ENCODE measurements at regions not wholly inside any gene's neighbourhood (a gene's known extent, or its start where the extent isn't known, plus 50 kb on each side); places are given as distances from the start of the nearest gene placed in this dataset.

DNA sequence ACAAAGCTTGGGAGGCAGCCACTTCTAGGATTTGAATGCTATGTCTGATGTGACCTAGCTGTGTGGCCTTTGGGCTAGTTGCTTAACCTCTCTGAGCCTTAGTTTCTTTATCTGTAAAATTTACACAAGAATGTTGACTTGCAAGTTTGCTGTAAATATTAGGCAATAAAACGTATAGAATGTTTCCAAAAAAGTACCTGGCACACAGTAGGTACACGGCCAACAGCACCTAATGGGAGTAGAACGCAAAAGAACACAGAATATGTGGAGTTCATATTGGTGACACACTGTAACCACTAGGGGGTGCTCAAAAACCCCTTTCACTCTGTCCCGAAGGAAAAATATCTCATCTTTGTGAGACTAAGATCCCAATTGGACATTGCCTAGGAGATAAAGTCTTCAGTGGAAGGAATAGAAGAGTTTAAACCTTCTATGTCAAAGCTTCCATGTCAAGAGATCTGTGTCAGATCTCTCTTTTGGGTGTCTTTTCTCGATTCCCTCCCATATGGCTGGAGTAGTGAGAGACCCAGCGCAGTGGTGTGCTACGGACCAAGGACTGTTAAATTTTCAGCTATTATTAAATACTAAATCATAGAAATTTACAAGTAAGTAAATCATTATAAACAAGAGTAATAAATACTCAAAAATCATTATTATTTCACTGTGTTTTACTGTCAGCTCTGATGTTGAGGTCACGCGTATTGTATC is 145.4 kb upstream of the RAD23B start:
- Mint-ChIP-seq H3K9me3 (no peaks in the 10 kb centered on the region), H3K27ac (no peak overlapping the region), H3K4me1 (ENCODE audit: low read depth) (peaks cover 5% of the 10 kb centered on the region), H3K27me3 (peaks cover 20% of the 10 kb centered on the region), H3K4me3 (no peak overlapping the region), H3K36me3 (ENCODE audit: low read depth) (no peaks in the 10 kb centered on the region)
- intact Hi-C loops (cut with micrococcal nuclease): no loop called here

DNA sequence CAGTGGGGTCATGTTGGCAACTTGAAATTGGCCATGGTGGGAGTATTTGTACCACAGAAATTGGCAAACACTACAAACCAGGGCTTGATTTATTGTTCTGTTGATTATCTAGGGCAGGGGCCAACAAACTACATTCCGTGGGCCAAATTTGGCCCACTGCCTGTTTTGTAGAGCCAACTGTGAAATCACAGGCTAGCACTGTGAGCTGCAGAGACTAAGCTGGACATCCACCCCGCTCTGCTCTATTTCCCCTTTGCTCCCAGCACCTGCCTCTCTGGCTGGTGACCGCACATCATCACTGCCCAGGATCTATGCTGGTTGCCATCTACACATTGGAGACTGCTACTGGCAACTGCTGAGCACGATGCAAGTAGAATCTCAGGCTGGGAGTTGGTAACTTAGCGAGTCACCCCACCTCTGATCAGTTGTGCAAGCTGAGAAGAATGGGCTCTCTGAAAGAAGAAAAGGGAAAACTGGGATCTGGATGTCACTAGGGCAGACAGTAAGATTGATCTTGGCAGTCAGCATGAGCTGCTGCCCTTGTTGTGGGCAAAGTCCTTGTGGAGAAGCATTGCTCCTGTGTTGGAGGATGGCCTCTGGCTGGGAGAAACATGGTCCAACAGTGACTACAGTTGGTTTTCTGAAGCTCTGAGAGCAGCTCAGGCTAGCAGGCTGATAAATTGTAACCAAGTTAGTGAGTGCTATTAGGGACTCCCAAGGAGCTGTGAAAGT is 144.7 kb upstream of the RAD23B start:
- Mint-ChIP-seq H3K27ac (no peak overlapping the region), H3K27me3 (peaks cover 20% of the 10 kb centered on the region), H3K36me3 (ENCODE audit: low read depth) (no peaks in the 10 kb centered on the region), H3K4me3 (no peak overlapping the region), H3K9me3 (no peaks in the 10 kb centered on the region), H3K4me1 (ENCODE audit: low read depth) (peaks cover 5% of the 10 kb centered on the region)
- intact Hi-C loops (cut with micrococcal nuclease): no loop called here

DNA sequence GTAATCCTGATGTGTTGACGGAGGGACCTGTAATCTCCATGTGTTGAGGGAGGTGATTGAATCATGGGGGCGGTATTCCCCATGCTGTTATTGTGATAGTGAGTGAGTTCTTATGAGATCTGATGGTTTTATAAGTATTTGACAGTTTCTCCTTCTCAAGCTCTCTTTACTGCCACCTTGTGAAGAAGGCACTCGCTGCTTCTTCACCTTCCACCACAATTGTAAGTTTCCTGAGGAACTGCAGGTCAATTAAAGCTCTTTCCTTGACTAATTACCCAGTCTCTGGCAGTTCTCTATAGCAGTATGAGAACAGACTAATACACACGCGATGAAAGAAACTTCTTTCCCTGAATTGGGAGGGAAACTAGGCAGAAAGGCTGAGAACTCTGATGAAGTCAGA is 141.1 kb upstream of the RAD23B start:
- Mint-ChIP-seq H3K4me1 (ENCODE audit: low read depth) (peaks cover 5% of the 10 kb centered on the region), H3K9me3 (no peaks in the 10 kb centered on the region), H3K27ac (no peak overlapping the region), H3K36me3 (ENCODE audit: low read depth) (no peaks in the 10 kb centered on the region), H3K27me3 (peaks cover 19% of the 10 kb centered on the region), H3K4me3 (no peak overlapping the region)
- intact Hi-C loops (cut with micrococcal nuclease): no loop called here

DNA sequence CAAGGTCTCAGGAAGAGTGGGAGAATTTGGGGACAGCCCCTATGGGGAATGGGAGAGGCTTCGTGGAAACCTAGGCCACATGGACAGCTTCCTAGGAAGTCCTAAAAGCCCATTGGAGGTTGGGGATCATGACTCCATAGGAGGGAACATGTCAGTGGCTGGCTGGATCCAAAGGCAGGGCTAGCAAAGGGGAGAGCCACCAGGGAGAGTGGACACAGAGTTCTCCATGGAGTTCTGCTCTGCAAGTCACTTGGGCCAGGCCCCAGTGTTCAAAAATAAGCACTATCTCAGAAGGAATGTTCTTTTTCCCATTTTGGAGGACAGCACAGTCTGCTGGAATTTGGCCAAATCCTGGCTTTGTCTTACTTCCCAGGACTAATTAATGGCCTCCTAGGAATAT is 140.6 kb upstream of the RAD23B start:
- peaks cover 5% of the 10 kb centered on the region for H3K4me1 Mint-ChIP-seq (ENCODE audit: low read depth)
- no peaks in the 10 kb centered on the region for H3K36me3 Mint-ChIP-seq (ENCODE audit: low read depth)
- intact Hi-C loops (cut with micrococcal nuclease): no loop called here
- no peak overlapping the region for H3K27ac Mint-ChIP-seq
- H3K27me3 Mint-ChIP-seq: peaks cover 19% of the 10 kb centered on the region
- no peaks in the 10 kb centered on the region for H3K9me3 Mint-ChIP-seq
- H3K4me3 Mint-ChIP-seq: no peak overlapping the region

DNA sequence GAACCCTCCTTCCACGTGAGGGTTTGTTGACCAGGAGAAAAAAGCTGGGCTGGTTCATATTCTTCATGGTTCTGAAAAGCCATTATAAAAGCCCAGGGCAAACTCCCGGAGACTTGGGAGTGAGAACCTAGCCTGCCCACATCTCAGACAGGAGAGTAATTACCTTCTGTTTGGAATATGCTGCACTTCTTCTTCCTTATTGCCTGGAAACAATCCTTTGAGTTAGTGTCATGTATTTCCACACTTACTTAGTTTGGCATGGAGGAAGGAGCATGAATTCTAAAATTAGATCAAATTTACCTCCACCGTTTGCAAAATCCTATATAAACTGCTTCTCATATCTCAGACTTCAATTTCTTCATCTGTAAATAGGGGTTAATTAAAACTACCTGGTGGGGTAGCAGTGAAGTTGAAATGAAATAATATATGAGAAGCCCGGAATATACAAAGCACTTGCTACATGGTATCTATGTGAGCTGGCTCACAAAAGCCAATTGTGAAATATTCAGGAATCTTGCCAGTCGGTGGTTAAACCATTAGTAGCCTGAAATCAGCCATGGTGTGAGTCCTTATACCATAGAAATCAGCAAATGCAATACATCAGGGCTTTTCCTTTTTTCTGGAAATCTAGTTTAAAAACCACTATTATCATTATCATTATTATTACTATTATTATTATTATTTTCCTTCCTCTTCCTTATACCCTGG is 140.0 kb upstream of the RAD23B start:
- no peaks in the 10 kb centered on the region for H3K36me3 Mint-ChIP-seq (ENCODE audit: low read depth)
- H3K27me3 Mint-ChIP-seq: peaks cover 19% of the 10 kb centered on the region
- no peaks in the 10 kb centered on the region for H3K9me3 Mint-ChIP-seq
- intact Hi-C loops (cut with micrococcal nuclease): no loop called here
- no peak overlapping the region for H3K27ac Mint-ChIP-seq
- H3K4me3 Mint-ChIP-seq: no peak overlapping the region
- peaks cover 5% of the 10 kb centered on the region for H3K4me1 Mint-ChIP-seq (ENCODE audit: low read depth)

DNA sequence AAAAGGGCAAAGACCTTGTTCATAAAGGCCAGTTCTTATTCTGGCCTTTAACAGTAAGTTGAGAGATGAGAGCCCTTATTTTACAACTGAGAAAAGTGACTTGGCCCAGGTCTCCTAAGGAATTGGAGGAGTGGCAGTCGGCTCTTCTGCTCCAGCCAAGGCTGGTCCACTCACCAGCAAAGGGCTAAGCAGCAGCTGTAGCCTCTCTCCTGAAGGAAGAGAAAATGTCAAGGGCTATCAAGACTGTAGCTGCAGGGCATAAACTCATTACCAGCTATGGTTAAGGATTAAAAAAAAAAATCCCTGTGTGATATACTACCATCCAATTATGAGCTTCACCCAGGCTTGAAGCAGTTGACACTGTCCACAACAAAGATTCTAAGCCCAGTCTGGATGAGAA is 138.6 kb upstream of the RAD23B start:
- intact Hi-C loops (cut with micrococcal nuclease): no loop called here
- no peak overlapping the region for H3K27ac Mint-ChIP-seq

DNA sequence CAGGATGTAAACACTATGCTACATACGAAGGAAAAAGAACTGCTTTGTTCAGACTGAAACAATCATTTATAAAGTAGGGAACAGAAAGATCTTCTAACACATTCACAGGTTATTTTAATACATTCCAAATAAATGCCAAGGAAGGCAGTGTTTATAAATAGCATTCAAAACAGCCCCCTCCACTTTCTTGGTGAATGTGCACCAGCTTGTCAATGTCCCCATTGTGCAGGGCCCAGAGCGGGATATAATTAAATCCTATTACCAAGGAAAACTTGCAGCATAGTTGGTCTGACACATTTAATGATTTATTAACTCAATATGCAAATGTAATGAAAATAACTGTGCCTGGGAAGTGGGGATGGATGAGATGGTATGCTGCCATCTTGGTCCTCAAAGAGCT is 135.9 kb upstream of the RAD23B start:
- H3K27ac Mint-ChIP-seq: no peak overlapping the region
- peaks cover 5% of the 10 kb centered on the region for H3K27me3 Mint-ChIP-seq
- H3K36me3 Mint-ChIP-seq (ENCODE audit: low read depth): no peaks in the 10 kb centered on the region
- intact Hi-C loops (cut with micrococcal nuclease): no loop called here
- H3K4me1 Mint-ChIP-seq (ENCODE audit: low read depth): peaks cover 3% of the 10 kb centered on the region
- no peak overlapping the region for H3K4me3 Mint-ChIP-seq
- H3K9me3 Mint-ChIP-seq: no peaks in the 10 kb centered on the region

More for the DNA sequence above, 138.6 kb upstream of the RAD23B start:
- Mint-ChIP-seq H3K9me3 (no peaks in the 10 kb centered on the region), H3K27me3 (peaks cover 12% of the 10 kb centered on the region), H3K36me3 (ENCODE audit: low read depth) (no peaks in the 10 kb centered on the region), H3K4me1 (ENCODE audit: low read depth) (peaks cover 5% of the 10 kb centered on the region), H3K4me3 (no peak overlapping the region)

DNA sequence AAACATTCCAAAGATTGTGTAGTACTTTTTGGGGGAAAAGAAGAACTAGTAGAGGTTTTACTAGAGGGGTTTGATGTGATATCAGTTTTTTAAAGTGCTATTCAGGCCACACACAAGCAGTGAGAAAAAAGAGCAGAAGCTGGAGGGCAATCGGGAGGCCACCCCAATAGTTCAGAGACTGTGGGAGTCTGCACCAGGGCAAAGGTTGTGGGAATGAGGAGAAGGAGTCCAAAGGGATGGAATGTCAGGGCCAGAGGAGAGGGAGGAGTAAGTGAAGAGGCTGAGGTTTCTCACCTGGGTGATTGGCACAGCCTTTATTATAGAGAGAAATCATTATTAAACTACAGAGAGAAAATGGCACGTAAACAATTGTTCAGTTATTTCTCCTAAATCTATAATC is 134.9 kb upstream of the RAD23B start:
- intact Hi-C loops (cut with micrococcal nuclease): no loop called here
- Mint-ChIP-seq H3K4me3 (no peak overlapping the region), H3K4me1 (ENCODE audit: low read depth) (no peaks in the 10 kb centered on the region), H3K27me3 (peaks cover 3% of the 10 kb centered on the region), H3K9me3 (no peaks in the 10 kb centered on the region), H3K27ac (no peak overlapping the region), H3K36me3 (ENCODE audit: low read depth) (no peaks in the 10 kb centered on the region)

DNA sequence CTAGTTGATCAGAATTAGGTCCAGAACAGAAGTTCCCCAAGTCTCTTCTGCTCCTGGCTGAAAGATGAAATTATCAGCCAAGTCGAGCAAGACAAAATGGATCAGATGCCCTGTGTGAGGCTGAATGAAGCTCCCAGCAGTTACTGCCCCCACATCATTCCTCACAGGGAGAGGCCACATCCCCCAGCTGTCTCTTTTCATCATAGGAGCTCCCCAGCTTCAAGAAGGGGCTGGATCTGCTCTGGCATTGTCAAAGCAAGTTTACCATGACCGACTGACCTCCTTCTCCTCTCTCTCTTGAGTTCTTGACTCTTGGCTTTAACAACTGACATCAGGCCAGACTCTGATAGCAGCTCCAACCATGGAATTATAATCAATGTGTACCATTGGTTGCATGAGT is 133.3 kb upstream of the RAD23B start:
- Mint-ChIP-seq H3K36me3 (ENCODE audit: low read depth) (no peaks in the 10 kb centered on the region), H3K4me1 (ENCODE audit: low read depth) (no peaks in the 10 kb centered on the region), H3K27ac (no peak overlapping the region), H3K27me3 (peaks cover 3% of the 10 kb centered on the region), H3K4me3 (no peak overlapping the region), H3K9me3 (no peaks in the 10 kb centered on the region)
- intact Hi-C loops (cut with micrococcal nuclease): no loop called here

DNA sequence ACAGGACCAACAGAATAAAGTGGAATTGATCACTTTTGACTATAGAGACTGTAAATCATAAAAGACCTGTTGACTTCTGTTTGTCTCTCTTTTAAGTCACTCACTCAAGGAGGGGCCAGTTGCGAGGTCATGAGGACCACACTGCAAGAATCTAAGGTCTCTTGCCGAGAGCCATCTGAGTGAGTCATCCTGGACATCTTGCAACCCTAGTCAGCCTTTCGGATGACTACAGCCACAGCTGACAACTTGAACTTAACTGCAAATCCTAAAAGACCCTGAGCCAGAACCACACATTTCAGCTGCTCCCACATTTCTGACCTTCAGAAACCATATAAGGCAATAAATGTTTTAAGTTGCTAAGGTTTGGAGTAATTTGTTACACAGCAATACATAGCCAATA is 129.7 kb upstream of the RAD23B start:
- H3K27ac Mint-ChIP-seq: no peak overlapping the region
- intact Hi-C loops (cut with micrococcal nuclease): no loop called here
- no peaks in the 10 kb centered on the region for H3K36me3 Mint-ChIP-seq (ENCODE audit: low read depth)
- no peaks in the 10 kb centered on the region for H3K4me1 Mint-ChIP-seq (ENCODE audit: low read depth)
- H3K27me3 Mint-ChIP-seq: peaks cover 6% of the 10 kb centered on the region
- no peaks in the 10 kb centered on the region for H3K9me3 Mint-ChIP-seq
- no peak overlapping the region for H3K4me3 Mint-ChIP-seq

DNA sequence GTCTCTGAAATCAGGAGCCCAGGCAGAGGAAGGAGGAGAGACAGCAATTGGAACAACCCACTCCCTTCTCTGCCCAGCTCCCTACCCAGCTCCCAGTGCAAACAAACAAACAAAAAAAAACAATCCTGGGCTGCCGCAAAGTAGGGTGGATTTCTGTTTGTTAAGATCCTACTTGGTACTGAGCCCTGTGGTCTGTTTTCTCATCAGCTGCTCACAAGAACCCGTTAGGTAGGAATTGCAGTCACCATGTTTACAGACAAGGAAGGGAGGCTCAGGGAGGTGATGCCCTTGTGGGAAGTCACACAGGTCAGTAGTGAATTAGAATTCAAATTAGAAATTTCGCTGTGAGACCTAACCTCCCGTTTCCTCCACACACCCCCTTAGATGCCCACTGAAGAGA is 128.8 kb upstream of the RAD23B start:
- H3K4me1 Mint-ChIP-seq (ENCODE audit: low read depth): no peaks in the 10 kb centered on the region
- peaks cover 8% of the 10 kb centered on the region for H3K27me3 Mint-ChIP-seq
- no peaks in the 10 kb centered on the region for H3K36me3 Mint-ChIP-seq (ENCODE audit: low read depth)
- no peak overlapping the region for H3K27ac Mint-ChIP-seq
- no peak overlapping the region for H3K4me3 Mint-ChIP-seq
- H3K9me3 Mint-ChIP-seq: no peaks in the 10 kb centered on the region
- intact Hi-C loops (cut with micrococcal nuclease): no loop called here

DNA sequence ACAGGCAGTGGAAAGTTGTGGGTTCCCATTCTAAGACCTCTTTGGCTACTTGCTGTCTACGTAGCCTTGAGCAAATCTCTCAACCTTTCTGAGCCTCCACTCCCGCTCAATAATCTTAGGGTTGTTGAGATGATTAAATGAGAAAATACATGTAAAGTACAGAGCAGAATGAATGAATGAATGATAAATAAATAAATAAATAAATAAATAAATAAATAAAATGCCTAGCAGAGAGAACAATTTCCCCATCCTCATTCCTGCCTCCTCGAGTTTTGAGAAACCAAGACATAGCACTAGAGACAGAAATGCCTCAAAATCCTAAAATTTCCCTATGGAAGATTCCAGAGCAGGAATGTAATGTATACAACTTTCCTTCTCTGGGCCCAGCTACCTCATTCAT is 128.3 kb upstream of the RAD23B start:
- Mint-ChIP-seq H3K4me3 (no peak overlapping the region), H3K27me3 (peaks cover 8% of the 10 kb centered on the region), H3K36me3 (ENCODE audit: low read depth) (no peaks in the 10 kb centered on the region), H3K27ac (no peak overlapping the region), H3K9me3 (no peaks in the 10 kb centered on the region), H3K4me1 (ENCODE audit: low read depth) (no peaks in the 10 kb centered on the region)
- intact Hi-C loops (cut with micrococcal nuclease): no loop called here

DNA sequence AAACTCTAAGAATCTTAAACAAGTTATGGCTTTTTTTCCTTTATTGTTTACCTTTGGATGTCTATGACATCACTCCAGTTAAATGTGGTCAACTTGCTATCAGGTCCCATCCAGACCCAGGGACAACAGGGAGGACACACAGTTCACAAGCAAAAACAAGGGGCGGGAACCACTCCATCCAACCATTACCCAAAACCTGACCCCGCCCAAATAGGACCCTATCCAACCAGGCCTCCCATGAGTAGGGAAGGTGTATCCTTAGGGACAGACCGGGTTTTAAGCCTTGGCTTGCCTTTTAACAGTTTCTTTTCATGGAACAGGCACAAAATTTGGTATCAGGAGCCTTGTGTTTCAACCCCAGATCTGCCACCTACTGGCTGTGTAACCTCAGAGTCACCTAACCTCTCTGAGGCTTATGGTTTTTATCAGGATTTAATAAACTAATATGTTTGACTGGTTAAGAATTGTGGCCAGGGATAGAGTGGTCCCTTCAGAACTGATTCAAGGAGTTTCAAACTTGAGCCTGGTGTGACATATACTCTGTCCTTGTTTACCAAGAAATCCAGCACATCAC is 127.7 kb upstream of the RAD23B start:
- H3K27ac Mint-ChIP-seq: no peak overlapping the region
- H3K36me3 Mint-ChIP-seq (ENCODE audit: low read depth): no peaks in the 10 kb centered on the region
- H3K4me3 Mint-ChIP-seq: no peak overlapping the region
- no peaks in the 10 kb centered on the region for H3K4me1 Mint-ChIP-seq (ENCODE audit: low read depth)
- H3K9me3 Mint-ChIP-seq: no peaks in the 10 kb centered on the region
- peaks cover 8% of the 10 kb centered on the region for H3K27me3 Mint-ChIP-seq
- intact Hi-C loops (cut with micrococcal nuclease): no loop called here

DNA sequence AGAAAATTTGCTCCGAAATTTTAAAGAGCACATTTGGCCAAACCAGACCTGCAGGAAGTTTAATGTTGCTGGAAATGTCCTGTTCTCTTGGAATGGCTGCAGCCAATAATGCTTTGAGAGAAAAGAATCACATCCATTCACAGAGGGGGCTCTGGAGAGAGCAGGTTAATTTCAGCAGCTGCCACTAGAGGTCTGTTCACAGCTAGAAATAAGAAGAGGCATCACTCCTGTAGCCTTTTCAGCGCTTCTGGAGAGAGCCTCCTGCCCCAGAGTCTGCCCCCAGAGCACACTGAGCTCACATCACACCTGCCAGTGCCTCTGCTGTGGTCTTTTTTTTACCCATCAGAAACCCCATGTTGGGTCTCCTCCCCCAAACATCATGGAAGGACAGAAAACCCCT is 124.8 kb upstream of the RAD23B start:
- Mint-ChIP-seq H3K27ac (no peak overlapping the region), H3K27me3 (peaks cover 8% of the 10 kb centered on the region), H3K36me3 (ENCODE audit: low read depth) (no peaks in the 10 kb centered on the region), H3K4me1 (ENCODE audit: low read depth) (no peaks in the 10 kb centered on the region), H3K4me3 (no peak overlapping the region), H3K9me3 (no peaks in the 10 kb centered on the region)
- intact Hi-C loops (cut with micrococcal nuclease): no loop called here

Measured in dendritic cell treated with granulocyte-macrophage colony-stimulating factor and Interleukin-4, amounts not matched to agents 40 ng/mL and 50 ng/mL, for 4 days (primary cell).